HG02623 (cell line): ENCODE measurements at regions not wholly inside any gene's neighbourhood (a gene's known extent, or its start where the extent isn't known, plus 50 kb on each side); places are given as distances from the start of the nearest gene placed in this dataset.
"Not testable (repeated sequence)": the region's sequence is repeated elsewhere in the genome, so short reads cannot be mapped to it uniquely, and the experiment has no call there.

ENCODE experiments used
- ATAC-seq: cut with Tn5 transposase; IDR thresholded peaks from one replicate; pipeline ENCODE4 v1.9.1; 2021; ENCODE audit warnings: moderate library complexity; ENCODE audit not compliant: unreplicated experiment

GRCh38 chr5:107012371-107012770 is 658.4 kb downstream of the EFNA5 start:
- ATAC-seq, result no peak

- ATAC-seq, result no peak
These were observed 659.1 kb downstream of the EFNA5 start for GRCh38 chr5:107011605-107012004.

- ATAC-seq, result no peak
These were observed 660.7 kb downstream of the EFNA5 start for GRCh38 chr5:107010060-107010459.

GRCh38 chr5:107005653-107006052 is 665.1 kb downstream of the EFNA5 start:
- ATAC-seq, result no peak

GRCh38 chr5:107005161-107005560 is 665.6 kb downstream of the EFNA5 start:
- ATAC-seq, result no peak

GRCh38 chr5:107002115-107002514 is 668.6 kb downstream of the EFNA5 start:
- no peak for ATAC-seq

GRCh38 chr5:106999506-106999905 is 671.2 kb downstream of the EFNA5 start:
- not testable (repeated sequence) for ATAC-seq

- no peak for ATAC-seq
These were observed 684.7 kb downstream of the EFNA5 start for GRCh38 chr5:106986006-106986405.

- no peak for ATAC-seq
These were observed 685.6 kb downstream of the EFNA5 start for GRCh38 chr5:106985174-106985573.

GRCh38 chr5:106979178-106979577 is 691.6 kb downstream of the EFNA5 start:
- not testable (repeated sequence) for ATAC-seq

- not testable (repeated sequence) for ATAC-seq
These were observed 692.1 kb downstream of the EFNA5 start for GRCh38 chr5:106978582-106979165.

- ATAC-seq, result no peak
These were observed 694.4 kb downstream of the EFNA5 start for GRCh38 chr5:106976363-106976762.

- ATAC-seq, result no peak
These were observed 696.5 kb downstream of the EFNA5 start for GRCh38 chr5:106974272-106974671.

- ATAC-seq, result no peak
These were observed 703.9 kb downstream of the EFNA5 start for GRCh38 chr5:106966686-106967315.

GRCh38 chr5:106964132-106964531 is 706.6 kb downstream of the EFNA5 start:
- ATAC-seq, result no peak

- ATAC-seq, result no peak
These were observed 707.1 kb downstream of the EFNA5 start for GRCh38 chr5:106963630-106964029.

- ATAC-seq, result no peak
These were observed 708.1 kb downstream of the EFNA5 start for GRCh38 chr5:106962464-106963230.

- no peak for ATAC-seq
These were observed 711.4 kb downstream of the EFNA5 start for GRCh38 chr5:106959387-106959786.

GRCh38 chr5:106957336-106957735 is 713.4 kb downstream of the EFNA5 start:
- no peak for ATAC-seq

GRCh38 chr5:106956886-106957285 is 713.9 kb downstream of the EFNA5 start:
- ATAC-seq, result no peak

- ATAC-seq, result no peak
These were observed 714.5 kb downstream of the EFNA5 start for GRCh38 chr5:106956187-106956586.

GRCh38 chr5:106940986-106941385 is 729.8 kb downstream of the EFNA5 start:
- ATAC-seq, result no peak
